HG03520 (cell line): ENCODE measurements at regions not wholly inside any gene's neighbourhood (a gene's known extent, or its start where the extent isn't known, plus 50 kb on each side); places are given as distances from the start of the nearest gene placed in this dataset.
"Not testable (repeated sequence)": the region's sequence is repeated elsewhere in the genome, so short reads cannot be mapped to it uniquely, and the experiment has no call there.

ENCODE experiments used
- ATAC-seq: cut with Tn5 transposase; IDR thresholded peaks from one replicate; pipeline ENCODE4 v1.9.1; 2021; ENCODE audit warnings: mild to moderate bottlenecking, moderate library complexity; ENCODE audit not compliant: unreplicated experiment

- ATAC-seq, result no peak
These were observed 58.5 kb upstream of the SMIM30 start for GRCh38 chr7:113176836-113177235.

- ATAC-seq, result not testable (repeated sequence)
These were observed 57.8 kb upstream of the SMIM30 start for GRCh38 chr7:113176180-113176579.

DNA sequence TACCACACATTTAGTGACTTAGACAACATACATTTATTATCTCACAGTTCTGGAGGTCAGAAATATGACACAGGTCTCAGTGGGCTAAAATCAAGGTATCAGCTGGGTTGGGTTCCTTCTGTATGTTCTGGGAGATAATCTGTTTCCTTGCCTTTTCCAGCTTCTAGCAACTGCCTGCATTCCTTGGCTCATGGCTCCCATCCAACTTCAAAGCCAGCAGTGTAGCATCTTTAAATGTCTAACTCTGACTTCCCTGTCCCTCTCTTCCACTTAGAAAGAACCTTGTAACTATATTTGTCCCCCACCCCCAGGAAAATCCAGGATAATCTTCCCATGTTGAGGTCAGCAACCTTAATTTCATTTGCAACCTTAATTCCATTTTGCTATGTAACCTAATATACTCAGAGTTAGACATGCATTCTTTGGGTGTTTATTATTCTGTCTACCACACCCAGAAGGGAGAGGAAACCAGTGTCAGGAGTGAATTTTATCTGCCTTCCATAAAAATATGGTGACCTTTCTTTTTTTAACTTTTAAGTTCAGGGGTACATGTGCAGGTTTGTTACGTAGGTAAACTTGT is 57.3 kb upstream of the SMIM30 start:
- no peak for ATAC-seq

DNA sequence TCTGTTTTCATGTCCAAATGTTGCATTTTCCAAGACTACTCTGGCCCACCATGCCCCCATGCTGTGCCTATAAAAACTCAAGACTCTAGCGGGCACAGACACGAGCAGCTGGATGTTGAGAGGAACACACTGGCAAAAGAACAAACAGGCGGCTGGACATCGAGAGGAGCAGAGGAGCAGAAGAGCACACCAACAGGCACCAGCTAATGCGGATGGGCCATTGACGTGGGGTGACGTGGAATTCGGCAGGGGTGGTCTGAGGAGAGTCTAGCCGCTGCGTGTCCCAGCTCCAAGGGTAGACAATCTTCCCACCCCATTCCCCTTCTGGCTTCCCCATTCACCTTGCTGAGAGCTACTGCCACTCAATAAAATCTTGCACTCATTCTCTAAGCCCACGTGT is 54.4 kb upstream of the SMIM30 start:
- ATAC-seq, result no peak

- no peak for ATAC-seq
These were observed 52.2 kb upstream of the SMIM30 start for GRCh38 chr7:113170591-113170990.
